Neural cell (in vitro differentiated cells): ENCODE measurements at regions not wholly inside any gene's neighbourhood (a gene's known extent, or its start where the extent isn't known, plus 50 kb on each side); places are given as distances from the start of the nearest gene placed in this dataset.
A peak's percentile ranks its signal among the peaks of the same experiment; 100 is the strongest.

Experiments
- POLR2AphosphoS5 ChIP-seq: IDR thresholded peaks from 2 replicates; pipeline ENCODE4 v1.6.1; 2012
- SMC3 ChIP-seq: fragments of 450-650 bp; conservative IDR thresholded peaks from 2 replicates; pipeline ENCODE4 v1.6.1; 2014; ENCODE audit warnings: antibody characterized with exemption, mild to moderate bottlenecking, moderate library complexity; ENCODE audit not compliant: poor library complexity
- TF ChIP-seq, protein P1 (sequence below): fragments of 450-650 bp; IDR thresholded peaks from 2 replicates; pipeline ENCODE4 v1.5.1; 2014; ENCODE audit warnings: antibody characterized with exemption, mild to moderate bottlenecking, moderate library complexity; ENCODE audit not compliant: poor library complexity, severe bottlenecking

GRCh38 chr2:222057347-222058073 lies 241.3 kb downstream of the PAX3 start:
- TF ChIP-seq SMC3 (peak; percentile 75), POLR2AphosphoS5 (no peak)
- TF ChIP-seq, protein P1, sequence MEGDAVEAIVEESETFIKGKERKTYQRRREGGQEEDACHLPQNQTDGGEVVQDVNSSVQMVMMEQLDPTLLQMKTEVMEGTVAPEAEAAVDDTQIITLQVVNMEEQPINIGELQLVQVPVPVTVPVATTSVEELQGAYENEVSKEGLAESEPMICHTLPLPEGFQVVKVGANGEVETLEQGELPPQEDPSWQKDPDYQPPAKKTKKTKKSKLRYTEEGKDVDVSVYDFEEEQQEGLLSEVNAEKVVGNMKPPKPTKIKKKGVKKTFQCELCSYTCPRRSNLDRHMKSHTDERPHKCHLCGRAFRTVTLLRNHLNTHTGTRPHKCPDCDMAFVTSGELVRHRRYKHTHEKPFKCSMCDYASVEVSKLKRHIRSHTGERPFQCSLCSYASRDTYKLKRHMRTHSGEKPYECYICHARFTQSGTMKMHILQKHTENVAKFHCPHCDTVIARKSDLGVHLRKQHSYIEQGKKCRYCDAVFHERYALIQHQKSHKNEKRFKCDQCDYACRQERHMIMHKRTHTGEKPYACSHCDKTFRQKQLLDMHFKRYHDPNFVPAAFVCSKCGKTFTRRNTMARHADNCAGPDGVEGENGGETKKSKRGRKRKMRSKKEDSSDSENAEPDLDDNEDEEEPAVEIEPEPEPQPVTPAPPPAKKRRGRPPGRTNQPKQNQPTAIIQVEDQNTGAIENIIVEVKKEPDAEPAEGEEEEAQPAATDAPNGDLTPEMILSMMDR, result peak; percentile 75
